ENCODE measurements at regions not wholly inside any gene's neighbourhood (a gene's known extent, or its start where the extent isn't known, plus 50 kb on each side); places are given as distances from the start of the nearest gene placed in this dataset.

- peak; percentile 67 for DNase-seq
Observed at GRCh38 chr3:170751899-170752293, 118.1 kb downstream of the RPL22L1 start.

GRCh38 chr3:170751083-170751898 lies 118.7 kb downstream of the RPL22L1 start:
- peak; percentile 92 for DNase-seq

GRCh38 chr3:170750478-170750830 lies 119.5 kb downstream of the RPL22L1 start:
- no peak for DNase-seq

GRCh38 chr3:170749765-170750477 lies 120.1 kb downstream of the RPL22L1 start:
- no peak for DNase-seq

- no peak for DNase-seq
Observed at GRCh38 chr3:170749185-170749584, 120.8 kb downstream of the RPL22L1 start.

GRCh38 chr3:170746175-170746942 lies 123.6 kb downstream of the RPL22L1 start:
- no peak for DNase-seq

- DNase-seq: no peak
Observed at GRCh38 chr3:170745211-170745718, 124.7 kb downstream of the RPL22L1 start.

- DNase-seq: no peak
Observed at GRCh38 chr3:170741756-170742529, 128.1 kb downstream of the RPL22L1 start.

GRCh38 chr3:170740726-170741591 lies 129.0 kb downstream of the RPL22L1 start:
- DNase-seq: peak; percentile 69

- DNase-seq: no peak
Observed at GRCh38 chr3:170740285-170740684, 129.7 kb downstream of the RPL22L1 start.

GRCh38 chr3:170739410-170739809 lies 130.6 kb downstream of the RPL22L1 start:
- no peak for DNase-seq

- peak; percentile 14 for DNase-seq
Observed at GRCh38 chr3:170738766-170739165, 131.2 kb downstream of the RPL22L1 start.

GRCh38 chr3:170737498-170738162 lies 132.4 kb downstream of the RPL22L1 start:
- no peak for DNase-seq

GRCh38 chr3:170735821-170736220 lies 134.2 kb downstream of the RPL22L1 start:
- DNase-seq: no peak

GRCh38 chr3:170734735-170735065 lies 135.3 kb downstream of the RPL22L1 start:
- DNase-seq: no peak

- peak; percentile 18 for DNase-seq
Observed at GRCh38 chr3:170734043-170734734, 135.8 kb downstream of the RPL22L1 start.

- DNase-seq: no peak
Observed at GRCh38 chr3:170732660-170733245, 137.2 kb downstream of the RPL22L1 start.

- DNase-seq: no peak
Observed at GRCh38 chr3:170731281-170731680, 138.7 kb downstream of the RPL22L1 start.

GRCh38 chr3:170730071-170730812 lies 139.8 kb downstream of the RPL22L1 start:
- peak; percentile 23 for DNase-seq
